IMR-90 (cell line): ENCODE measurements at regions not wholly inside any gene's neighbourhood (a gene's known extent, or its start where the extent isn't known, plus 50 kb on each side); places are given as distances from the start of the nearest gene placed in this dataset.
"Not testable (repeated sequence)": the region's sequence is repeated elsewhere in the genome, so short reads cannot be mapped to it uniquely, and the experiment has no call there.

Source experiments
- BHLHE40 ChIP-seq: fragments of 150-350 bp; IDR thresholded peaks from 2 replicates; pipeline ENCODE4 v1.6.1; 2016; ENCODE audit warnings: mild to moderate bottlenecking, low read depth, low read length
- CEBPB ChIP-seq: IDR thresholded peaks from 2 replicates; pipeline ENCODE4 v1.6.1; 2012; ENCODE audit warnings: low read depth, low read length, improper control_type of control experiment
- CTCF ChIP-seq: conservative IDR thresholded peaks from 2 replicates; pipeline ENCODE4 v1.5.1; 2012; ENCODE audit warnings: mild to moderate bottlenecking, low read depth, low read length, improper control_type of control experiment
- ELK1 ChIP-seq: fragments of 150-350 bp; IDR thresholded peaks from 2 replicates; pipeline ENCODE4 v1.6.1; 2016; ENCODE audit warnings: low read depth, mild to moderate bottlenecking, low read length, moderate library complexity, borderline replicate concordance
- FOS ChIP-seq: fragments of 150-350 bp; IDR thresholded peaks from 2 replicates; pipeline ENCODE4 v1.6.1; 2016; ENCODE audit warnings: low read depth, low read length
- MAFK ChIP-seq: IDR thresholded peaks from 2 replicates; pipeline ENCODE4 v1.6.1; 2012; ENCODE audit warnings: low read depth, low read length, improper control_type of control experiment
- MAZ ChIP-seq: IDR thresholded peaks from 2 replicates; pipeline ENCODE4 v1.6.1; 2012; ENCODE audit warnings: low read depth, mild to moderate bottlenecking, low read length, improper control_type of control experiment, moderate library complexity, borderline replicate concordance
- MXI1 ChIP-seq: IDR thresholded peaks from 2 replicates; pipeline ENCODE4 v1.6.1; 2012; ENCODE audit warnings: low read depth, mild to moderate bottlenecking, low read length, moderate library complexity, borderline replicate concordance
- POLR2A ChIP-seq: IDR thresholded peaks from 2 replicates; pipeline ENCODE4 v1.6.1; 2012; ENCODE audit warnings: mild to moderate bottlenecking, low read depth, low read length
- RAD21 ChIP-seq: IDR thresholded peaks from 2 replicates; pipeline ENCODE4 v1.6.1; 2012; ENCODE audit warnings: low read length, improper control_type of control experiment
- RCOR1 ChIP-seq: IDR thresholded peaks from 2 replicates; pipeline ENCODE4 v1.6.1; 2012; ENCODE audit warnings: mild to moderate bottlenecking, low read length, improper control_type of control experiment; ENCODE audit not compliant: insufficient replicate concordance
- RFX5 ChIP-seq: IDR thresholded peaks from 2 replicates; pipeline ENCODE4 v1.8.0; 2012; ENCODE audit warnings: low read depth, mild to moderate bottlenecking, low read length, moderate library complexity
- SMC3 ChIP-seq: fragments of 150-350 bp; IDR thresholded peaks from 2 replicates; pipeline ENCODE4 v1.6.1; 2016; ENCODE audit warnings: low read depth, mild to moderate bottlenecking, antibody characterized with exemption, low read length, moderate library complexity
- USF2 ChIP-seq: fragments of 150-350 bp; IDR thresholded peaks from 2 replicates; pipeline ENCODE4 v1.6.1; 2017; ENCODE audit warnings: mild to moderate bottlenecking, antibody characterized with exemption, low read length, low read depth

GRCh38 chr17:22226477-22226876 is 534.2 kb downstream of the KCNJ18 start:
- not testable (repeated sequence) for TF ChIP-seq ELK1, CTCF, SMC3, POLR2A, MAFK, CEBPB, RAD21, RCOR1, MXI1, BHLHE40, RFX5, FOS, MAZ, USF2
